Bronchial epithelial cell (primary cell): ENCODE measurements at regions not wholly inside any gene's neighbourhood (a gene's known extent, or its start where the extent isn't known, plus 50 kb on each side); places are given as distances from the start of the nearest gene placed in this dataset.

Experiments
- DNase-seq: peaks from one replicate; pipeline ENCODE4 v3.0.0-alpha.2; 2010; ENCODE audit warnings: low read depth
- FAIRE-seq: peaks from 2 replicates; lab custom pipeline; 2011; peaks lifted over from hg19 to GRCh38; lab: Jason Lieb, UNC
- H3K27me3 ChIP-seq: 2 replicates; pipeline ENCODE4 v1.5.1; 2011; ENCODE audit warnings: low read length; ENCODE audit not compliant: control insufficient read depth, insufficient read depth
- H3K36me3 ChIP-seq: 2 replicates; pipeline ENCODE4 v1.5.1; 2011; ENCODE audit warnings: low read length; ENCODE audit not compliant: control insufficient read depth, insufficient read depth
- H3K4me3 ChIP-seq: 2 replicates; pipeline ENCODE4 v1.5.1; 2011; ENCODE audit warnings: mild to moderate bottlenecking, low read depth, low read length, control low read depth
- TF ChIP-seq, protein P1 (sequence below): IDR thresholded peaks from 2 replicates; pipeline ENCODE4 v1.5.1; 2011; ENCODE audit warnings: mild to moderate bottlenecking, moderate library complexity, low read length, control low read depth, inconsistent platforms; ENCODE audit not compliant: insufficient read depth, severe bottlenecking

DNA sequence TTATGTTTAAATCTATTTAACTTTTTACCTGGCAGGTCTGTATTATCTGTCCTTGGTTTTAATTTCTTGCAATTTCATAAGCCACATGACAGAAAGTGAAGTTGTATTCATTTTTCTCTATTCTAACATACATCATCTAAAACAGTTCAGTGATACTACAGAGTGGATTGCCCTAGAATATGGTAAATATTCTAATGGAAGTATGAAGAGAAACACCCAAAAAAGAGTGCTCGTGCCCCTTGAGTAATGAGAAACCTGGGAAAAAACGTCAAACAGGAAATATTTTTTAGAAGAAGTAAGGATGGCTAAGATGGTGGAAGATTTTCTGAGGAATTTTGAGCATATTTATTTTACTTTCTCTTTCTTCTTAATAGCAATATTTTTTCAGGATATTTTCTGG, 261.1 kb upstream of the CBLB start:
- TF ChIP-seq, protein P1, sequence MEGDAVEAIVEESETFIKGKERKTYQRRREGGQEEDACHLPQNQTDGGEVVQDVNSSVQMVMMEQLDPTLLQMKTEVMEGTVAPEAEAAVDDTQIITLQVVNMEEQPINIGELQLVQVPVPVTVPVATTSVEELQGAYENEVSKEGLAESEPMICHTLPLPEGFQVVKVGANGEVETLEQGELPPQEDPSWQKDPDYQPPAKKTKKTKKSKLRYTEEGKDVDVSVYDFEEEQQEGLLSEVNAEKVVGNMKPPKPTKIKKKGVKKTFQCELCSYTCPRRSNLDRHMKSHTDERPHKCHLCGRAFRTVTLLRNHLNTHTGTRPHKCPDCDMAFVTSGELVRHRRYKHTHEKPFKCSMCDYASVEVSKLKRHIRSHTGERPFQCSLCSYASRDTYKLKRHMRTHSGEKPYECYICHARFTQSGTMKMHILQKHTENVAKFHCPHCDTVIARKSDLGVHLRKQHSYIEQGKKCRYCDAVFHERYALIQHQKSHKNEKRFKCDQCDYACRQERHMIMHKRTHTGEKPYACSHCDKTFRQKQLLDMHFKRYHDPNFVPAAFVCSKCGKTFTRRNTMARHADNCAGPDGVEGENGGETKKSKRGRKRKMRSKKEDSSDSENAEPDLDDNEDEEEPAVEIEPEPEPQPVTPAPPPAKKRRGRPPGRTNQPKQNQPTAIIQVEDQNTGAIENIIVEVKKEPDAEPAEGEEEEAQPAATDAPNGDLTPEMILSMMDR = no peak
- H3K27me3 ChIP-seq = no peaks in the 10 kb centered on the region
- H3K36me3 ChIP-seq = no peaks in the 10 kb centered on the region
- no peak for DNase-seq
- H3K4me3 ChIP-seq = no peak overlapping the region
- no peak for FAIRE-seq

DNA sequence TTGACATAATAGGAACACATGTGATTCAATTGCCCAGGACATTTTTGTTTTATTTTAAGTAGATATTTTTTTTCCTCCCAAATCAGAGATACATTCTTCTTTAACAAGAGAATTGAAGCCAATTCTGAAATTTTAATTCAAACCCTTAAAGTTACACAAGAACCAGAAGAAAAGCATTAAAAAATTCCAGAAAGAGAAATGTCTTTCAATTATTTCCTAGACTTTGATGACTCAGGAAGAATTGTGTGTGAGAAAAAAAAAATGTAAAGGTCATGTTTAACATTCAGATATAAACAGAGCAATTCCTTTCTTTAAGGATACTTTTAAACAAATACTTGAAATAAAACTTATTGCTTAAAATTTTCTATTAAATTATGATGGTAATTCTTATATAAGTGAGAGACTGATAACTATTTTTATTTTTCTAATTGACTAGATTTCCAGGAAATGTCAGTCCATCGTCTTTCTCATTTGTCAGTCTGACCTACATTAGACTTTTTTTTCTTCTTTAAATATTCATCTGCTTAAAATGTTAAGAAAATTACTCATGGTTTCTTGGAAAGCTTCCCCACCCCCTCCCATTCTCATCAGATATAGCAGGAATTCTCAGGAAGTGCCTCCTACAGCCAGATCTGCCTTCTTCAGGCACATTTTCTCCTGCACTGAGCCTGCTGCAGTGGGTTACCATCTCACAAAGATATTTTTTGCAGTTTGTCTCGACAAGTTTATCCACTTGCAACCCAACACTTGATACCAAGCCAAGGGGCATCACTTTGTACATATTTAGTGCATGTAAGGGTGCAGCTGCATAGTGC, 261.8 kb upstream of the CBLB start:
- no peak overlapping the region for H3K4me3 ChIP-seq
- DNase-seq (peak; percentile 60), FAIRE-seq (no peak)
- H3K36me3 ChIP-seq = no peaks in the 10 kb centered on the region
- H3K27me3 ChIP-seq = no peaks in the 10 kb centered on the region
- TF ChIP-seq, protein P1 = no peak

DNA sequence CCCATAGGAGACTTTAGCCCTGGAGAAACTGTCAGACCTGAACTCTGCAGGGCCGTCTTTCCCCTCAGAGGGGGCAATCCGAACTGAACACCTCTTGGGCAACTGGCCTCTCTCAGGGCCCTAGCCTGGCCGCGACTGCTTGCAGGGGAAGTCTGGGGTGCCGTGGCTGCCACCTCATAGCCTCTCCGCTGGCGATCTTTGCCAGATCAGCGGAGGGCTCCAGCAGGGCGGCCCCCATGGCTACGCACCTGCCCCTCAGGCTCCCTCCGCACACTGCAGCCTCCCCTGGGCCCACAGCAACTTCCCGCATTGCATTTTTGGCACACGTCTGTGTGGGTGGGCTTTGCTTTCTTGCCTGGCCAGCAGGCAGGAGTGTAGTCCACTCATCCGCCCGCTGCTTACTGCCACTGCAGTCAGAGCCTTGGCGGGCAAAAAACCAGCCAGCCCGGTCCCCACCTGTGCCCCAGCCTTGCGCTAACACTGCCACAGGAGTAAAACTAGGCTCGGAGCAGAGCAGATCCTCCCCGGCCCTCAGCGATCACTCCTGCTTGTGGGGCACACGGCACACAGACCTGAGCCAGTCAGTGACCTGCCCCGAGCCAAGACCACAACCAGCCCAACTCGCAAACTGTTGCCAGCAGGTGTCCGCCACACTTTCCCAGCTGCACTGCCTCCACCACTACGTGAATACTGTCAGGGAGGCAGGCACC, 266.8 kb upstream of the CBLB start:
- H3K36me3 ChIP-seq = no peaks in the 10 kb centered on the region
- no peaks in the 10 kb centered on the region for H3K27me3 ChIP-seq
- no peak for DNase-seq
- FAIRE-seq = no peak
- TF ChIP-seq, protein P1 = no peak
- no peak overlapping the region for H3K4me3 ChIP-seq

DNA sequence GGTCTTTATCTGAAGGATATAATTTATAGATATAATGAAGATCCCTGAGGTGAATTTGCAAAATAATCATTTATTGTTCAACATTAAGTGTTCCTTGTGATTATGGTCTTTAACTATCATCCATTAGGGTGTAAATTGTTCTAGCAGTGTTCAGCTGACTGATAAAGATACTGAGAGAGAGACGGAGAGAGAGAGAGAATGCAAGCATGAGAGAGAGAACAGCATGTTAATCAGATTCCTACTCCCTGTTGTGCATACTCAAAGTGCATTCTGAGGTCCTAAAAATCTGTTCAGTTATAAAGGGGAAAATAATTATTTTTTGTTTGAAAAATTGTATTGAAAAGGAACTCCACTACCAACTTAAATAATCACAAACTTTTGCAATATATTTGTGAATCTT, 271.0 kb upstream of the CBLB start:
- FAIRE-seq (no peak), DNase-seq (no peak)
- no peak overlapping the region for H3K4me3 ChIP-seq
- no peaks in the 10 kb centered on the region for H3K27me3 ChIP-seq
- TF ChIP-seq, protein P1 = no peak
- H3K36me3 ChIP-seq = no peaks in the 10 kb centered on the region

DNA sequence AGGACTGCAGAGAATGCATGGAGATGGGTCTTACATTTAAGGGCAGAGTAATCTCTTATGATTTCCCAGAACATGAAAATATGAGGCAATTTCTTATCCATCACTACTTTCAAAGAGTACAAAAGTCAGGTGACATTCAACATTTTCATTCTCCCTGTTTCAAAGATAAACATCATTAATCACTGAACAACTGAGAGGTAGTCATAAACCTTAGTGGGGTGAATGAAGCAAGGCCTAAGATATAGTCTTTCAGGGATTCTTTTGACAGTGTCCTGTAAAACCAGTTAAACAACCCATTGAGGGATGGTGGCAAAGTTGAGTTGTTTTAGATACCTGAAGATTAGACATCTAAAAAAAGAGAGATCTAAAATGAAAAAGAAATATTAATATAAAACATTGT, 271.6 kb upstream of the CBLB start:
- Histone ChIP-seq H3K36me3 (no peaks in the 10 kb centered on the region), H3K27me3 (no peaks in the 10 kb centered on the region), H3K4me3 (no peak overlapping the region)
- DNase-seq (peak; percentile 58), FAIRE-seq (no peak)
- TF ChIP-seq, protein P1 = no peak
